Activated naive CD8-positive, alpha-beta T cell treated with anti-CD3 and anti-CD28 coated beads, Interleukin-2, amount 50 U/mL, for 24 hours (primary cell): ENCODE measurements at regions not wholly inside any gene's neighbourhood (a gene's known extent, or its start where the extent isn't known, plus 50 kb on each side); places are given as distances from the start of the nearest gene placed in this dataset.
"Not testable (repeated sequence)": the region's sequence is repeated elsewhere in the genome, so short reads cannot be mapped to it uniquely, and the experiment has no call there.

Experiments used
- ATAC-seq: fragments of 150-1000 bp; cut with Tn5 transposase; one replicate; pipeline ENCODE4 v1.10.0; 2021
- DNase-seq: peaks from one replicate; pipeline ENCODE4 v3.0.0; 2021
- H3K27ac Mint-ChIP-seq: one replicate; pipeline ENCODE4 v1.8.0; 2021; ENCODE audit warnings: mild to moderate bottlenecking, mixed read lengths
- H3K27me3 Mint-ChIP-seq: one replicate; pipeline ENCODE4 v1.8.0; 2021; ENCODE audit warnings: mixed read lengths
- H3K36me3 Mint-ChIP-seq: one replicate; pipeline ENCODE4 v1.8.0; 2021; ENCODE audit warnings: low read depth, mixed read lengths
- H3K4me1 Mint-ChIP-seq: one replicate; pipeline ENCODE4 v1.8.0; 2021; ENCODE audit warnings: mixed read lengths
- H3K4me3 Mint-ChIP-seq: one replicate; pipeline ENCODE4 v1.8.0; 2021; ENCODE audit warnings: mild to moderate bottlenecking, moderate library complexity, mixed read lengths
- H3K9me3 Mint-ChIP-seq: one replicate; pipeline ENCODE4 v1.8.0; 2021; ENCODE audit warnings: mixed read lengths

DNA sequence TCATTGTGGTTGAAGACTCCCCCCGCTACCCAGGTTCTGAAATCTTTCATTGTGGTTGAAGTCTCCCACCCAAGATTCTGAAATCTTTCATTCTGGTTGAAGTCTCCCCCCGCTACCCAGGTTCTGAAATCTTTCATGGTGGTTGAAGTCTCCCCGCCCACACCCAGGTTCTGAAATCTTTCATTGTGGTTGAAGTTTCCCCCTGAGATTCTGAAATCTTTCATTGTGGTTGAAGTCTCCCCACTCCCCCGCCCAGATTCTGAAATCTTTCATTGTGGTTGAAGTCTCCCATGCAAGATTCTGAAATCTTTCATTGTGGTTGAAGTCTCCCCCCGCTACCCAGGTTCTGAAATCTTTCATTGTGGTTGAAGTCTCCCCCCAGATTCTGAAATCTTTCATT lies 916.0 kb downstream of the BRD1 start:
- peaks cover 17% of the 10 kb centered on the region for H3K9me3 Mint-ChIP-seq
- not testable (repeated sequence) for H3K27ac Mint-ChIP-seq, H3K4me3 Mint-ChIP-seq, H3K36me3 Mint-ChIP-seq, ATAC-seq
- H3K4me1 Mint-ChIP-seq = peaks cover 17% of the 10 kb centered on the region
- peak; percentile 21 for DNase-seq
- peaks cover 45% of the 10 kb centered on the region for H3K27me3 Mint-ChIP-seq

DNA sequence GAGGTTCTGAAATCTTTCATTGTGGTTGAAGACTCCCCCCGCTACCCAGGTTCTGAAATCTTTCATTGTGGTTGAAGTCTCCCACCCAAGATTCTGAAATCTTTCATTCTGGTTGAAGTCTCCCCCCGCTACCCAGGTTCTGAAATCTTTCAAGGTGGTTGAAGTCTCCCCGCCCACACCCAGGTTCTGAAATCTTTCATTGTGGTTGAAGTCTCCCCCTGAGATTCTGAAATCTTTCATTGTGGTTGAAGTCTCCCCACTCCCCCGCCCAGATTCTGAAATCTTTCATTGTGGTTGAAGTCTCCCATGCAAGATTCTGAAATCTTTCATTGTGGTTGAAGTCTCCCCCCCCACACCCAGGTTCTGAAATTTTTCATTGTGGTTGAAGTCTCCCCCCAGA lies 916.6 kb downstream of the BRD1 start:
- not testable (repeated sequence) for H3K27ac Mint-ChIP-seq, H3K36me3 Mint-ChIP-seq, H3K4me3 Mint-ChIP-seq, ATAC-seq, DNase-seq
- H3K27me3 Mint-ChIP-seq = peaks cover 46% of the 10 kb centered on the region
- H3K9me3 Mint-ChIP-seq = peaks cover 17% of the 10 kb centered on the region
- peaks cover 17% of the 10 kb centered on the region for H3K4me1 Mint-ChIP-seq

DNA sequence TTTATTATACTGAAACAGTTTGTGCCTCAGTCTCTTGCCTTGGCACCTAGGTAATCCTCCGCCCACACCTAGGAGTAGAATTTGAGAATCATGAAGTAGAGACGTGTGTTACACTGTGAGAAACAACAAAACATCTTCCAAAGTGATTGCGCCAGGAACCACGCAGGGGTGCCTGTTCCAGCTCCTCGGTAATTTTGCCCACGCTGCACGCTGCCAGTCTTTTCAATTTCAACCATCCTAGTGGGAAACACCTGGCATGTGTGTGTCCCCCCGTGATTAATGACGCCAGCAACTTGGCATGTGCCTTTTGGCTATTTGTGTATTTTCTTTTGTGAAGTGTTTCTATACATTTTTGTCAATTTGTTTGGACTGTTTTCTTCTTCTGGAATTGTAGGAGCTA lies 919.1 kb downstream of the BRD1 start:
- DNase-seq (no peak), ATAC-seq (no peak)
- Mint-ChIP-seq H3K36me3 (peaks cover 5% of the 10 kb centered on the region), H3K27ac (no peak overlapping the region), H3K27me3 (peaks cover 30% of the 10 kb centered on the region), H3K4me3 (no peak overlapping the region), H3K9me3 (peaks cover 9% of the 10 kb centered on the region), H3K4me1 (peaks cover 15% of the 10 kb centered on the region)

DNA sequence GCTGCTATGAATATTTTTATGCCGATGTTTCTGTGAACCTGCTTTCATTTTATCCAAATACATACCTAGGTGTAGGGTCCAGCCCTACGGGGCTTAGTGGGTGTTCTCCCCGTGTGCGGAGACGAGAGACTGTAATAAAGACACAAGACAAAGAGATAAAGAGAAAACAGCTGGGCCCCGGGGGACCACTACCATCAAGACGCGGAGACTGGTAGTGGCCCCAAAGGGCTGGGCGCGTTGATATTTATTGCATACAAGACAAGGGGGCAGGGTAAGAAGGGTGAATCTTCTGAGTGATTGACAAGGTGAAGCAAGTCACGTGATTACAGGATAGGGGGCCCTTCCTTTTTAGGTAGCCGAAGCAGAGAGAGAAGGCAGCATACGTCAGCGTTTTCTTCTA lies 920.1 kb downstream of the BRD1 start:
- Mint-ChIP-seq H3K36me3 (no peaks in the 10 kb centered on the region), H3K4me3 (no peak overlapping the region), H3K4me1 (peaks cover 8% of the 10 kb centered on the region), H3K27me3 (peaks cover 30% of the 10 kb centered on the region), H3K27ac (no peak overlapping the region), H3K9me3 (peaks cover 4% of the 10 kb centered on the region)
- no peak for DNase-seq
- no peak for ATAC-seq

DNA sequence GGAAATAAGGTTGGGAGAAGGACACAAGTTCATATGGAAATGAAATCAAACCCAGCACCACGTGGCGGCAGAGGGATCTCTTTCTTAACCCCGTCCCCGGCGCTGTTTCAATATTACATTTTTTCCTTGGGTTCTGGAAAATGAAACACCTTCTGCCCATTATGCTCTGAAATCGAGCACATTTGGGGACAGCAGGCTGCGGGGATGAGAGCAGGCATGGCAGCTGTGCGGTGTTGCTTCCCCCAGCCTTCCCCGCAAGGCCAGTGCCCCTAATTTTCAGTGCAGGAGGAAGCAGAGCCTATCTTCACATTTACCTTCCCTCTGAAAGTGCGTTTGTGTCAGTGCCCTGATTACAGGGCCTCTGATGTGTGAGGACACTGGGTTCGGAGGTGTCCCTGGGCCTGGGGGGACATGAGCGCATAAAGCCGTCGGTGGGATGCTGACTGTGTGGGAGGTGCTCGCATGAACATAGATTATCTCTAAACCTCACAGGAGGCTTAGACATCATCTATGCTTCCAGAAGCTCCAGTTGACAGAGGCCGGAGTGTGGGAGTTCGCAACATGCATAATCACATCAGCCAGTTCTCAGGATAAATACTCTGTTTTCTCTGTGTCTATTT lies 921.3 kb downstream of the BRD1 start:
- no peak for DNase-seq
- Mint-ChIP-seq H3K27ac (no peak overlapping the region), H3K9me3 (peaks cover 4% of the 10 kb centered on the region), H3K36me3 (no peaks in the 10 kb centered on the region), H3K4me1 (peaks cover 6% of the 10 kb centered on the region), H3K27me3 (peaks cover 33% of the 10 kb centered on the region), H3K4me3 (no peak overlapping the region)
- ATAC-seq = no peak

DNA sequence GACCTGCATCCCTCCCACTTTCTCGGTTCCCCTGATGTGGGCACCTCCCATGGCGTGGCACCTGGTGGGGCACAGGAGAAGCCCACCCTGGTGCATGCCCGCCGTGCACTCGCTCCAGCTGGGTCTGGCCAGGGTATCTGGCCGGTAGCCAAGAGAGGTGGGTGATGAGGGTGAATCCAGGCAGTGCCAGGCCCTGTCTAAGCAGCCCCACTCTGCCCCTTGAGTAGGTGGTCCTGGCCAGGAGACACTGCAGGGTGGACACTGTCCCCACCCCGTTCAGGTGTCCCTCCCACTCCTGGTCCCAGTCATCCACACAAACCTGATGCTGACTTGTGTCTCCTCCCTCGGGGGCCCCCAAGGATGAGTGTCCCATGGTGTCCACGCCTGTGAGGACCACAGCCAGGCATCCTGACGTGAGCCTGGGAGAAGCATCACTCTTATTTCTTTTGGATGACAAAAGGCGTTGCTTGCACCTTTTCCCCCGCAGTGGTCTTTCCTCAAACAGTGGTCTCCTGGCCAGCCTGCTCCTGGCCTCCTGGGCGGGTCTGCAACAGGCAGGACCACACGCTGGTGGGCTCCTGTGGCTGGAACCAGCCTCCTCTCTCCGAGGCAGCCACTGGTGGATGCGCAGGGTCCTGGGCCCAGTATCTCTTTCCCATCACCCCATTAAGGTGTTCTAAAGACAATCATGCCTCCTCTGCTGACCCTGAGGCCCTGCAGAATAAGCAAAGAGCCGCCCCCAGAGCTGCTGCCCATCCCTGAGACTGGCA lies 922.3 kb downstream of the BRD1 start:
- no peak overlapping the region for H3K27ac Mint-ChIP-seq
- H3K4me3 Mint-ChIP-seq = no peak overlapping the region
- H3K27me3 Mint-ChIP-seq = peaks cover 33% of the 10 kb centered on the region
- H3K36me3 Mint-ChIP-seq = no peaks in the 10 kb centered on the region
- peaks cover 3% of the 10 kb centered on the region for H3K4me1 Mint-ChIP-seq
- ATAC-seq (no peak), DNase-seq (no peak)
- peaks cover 4% of the 10 kb centered on the region for H3K9me3 Mint-ChIP-seq

DNA sequence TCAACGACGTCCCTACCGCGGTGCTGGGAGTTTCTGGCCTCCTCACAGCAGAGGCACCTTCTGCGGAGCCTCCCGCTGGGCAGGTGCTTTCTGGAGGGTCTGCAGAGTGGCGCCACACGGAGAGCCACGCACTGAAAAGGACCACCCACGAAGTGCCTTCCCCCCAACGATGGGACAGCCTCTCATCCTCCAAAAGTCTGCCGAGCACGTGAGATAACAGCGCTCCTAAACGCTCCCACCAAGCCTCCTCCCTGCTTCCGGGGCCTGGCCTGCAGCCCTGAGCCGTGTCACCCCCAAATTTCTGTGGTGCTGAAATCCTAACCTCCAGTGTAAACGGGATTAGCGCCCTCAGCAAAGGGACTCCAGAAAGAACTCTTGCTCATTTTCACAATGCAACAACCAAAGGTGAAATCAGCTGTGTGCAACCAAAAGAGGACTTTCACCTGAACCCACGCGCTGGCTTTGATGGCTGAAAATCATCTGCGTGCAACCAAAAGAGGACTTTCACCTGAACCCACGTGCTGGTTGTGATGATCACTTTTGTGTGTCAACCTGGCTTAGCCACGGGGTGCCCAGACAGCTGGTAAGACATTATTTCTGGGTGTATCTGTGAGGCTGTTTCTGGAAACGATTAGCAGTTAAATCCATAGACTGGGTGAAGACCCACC lies 924.6 kb downstream of the BRD1 start:
- peaks cover 22% of the 10 kb centered on the region for H3K27me3 Mint-ChIP-seq
- no peak overlapping the region for H3K27ac Mint-ChIP-seq
- DNase-seq = no peak
- no peaks in the 10 kb centered on the region for H3K9me3 Mint-ChIP-seq
- H3K4me3 Mint-ChIP-seq = no peak overlapping the region
- H3K4me1 Mint-ChIP-seq = no peaks in the 10 kb centered on the region
- ATAC-seq = no peak
- no peaks in the 10 kb centered on the region for H3K36me3 Mint-ChIP-seq

DNA sequence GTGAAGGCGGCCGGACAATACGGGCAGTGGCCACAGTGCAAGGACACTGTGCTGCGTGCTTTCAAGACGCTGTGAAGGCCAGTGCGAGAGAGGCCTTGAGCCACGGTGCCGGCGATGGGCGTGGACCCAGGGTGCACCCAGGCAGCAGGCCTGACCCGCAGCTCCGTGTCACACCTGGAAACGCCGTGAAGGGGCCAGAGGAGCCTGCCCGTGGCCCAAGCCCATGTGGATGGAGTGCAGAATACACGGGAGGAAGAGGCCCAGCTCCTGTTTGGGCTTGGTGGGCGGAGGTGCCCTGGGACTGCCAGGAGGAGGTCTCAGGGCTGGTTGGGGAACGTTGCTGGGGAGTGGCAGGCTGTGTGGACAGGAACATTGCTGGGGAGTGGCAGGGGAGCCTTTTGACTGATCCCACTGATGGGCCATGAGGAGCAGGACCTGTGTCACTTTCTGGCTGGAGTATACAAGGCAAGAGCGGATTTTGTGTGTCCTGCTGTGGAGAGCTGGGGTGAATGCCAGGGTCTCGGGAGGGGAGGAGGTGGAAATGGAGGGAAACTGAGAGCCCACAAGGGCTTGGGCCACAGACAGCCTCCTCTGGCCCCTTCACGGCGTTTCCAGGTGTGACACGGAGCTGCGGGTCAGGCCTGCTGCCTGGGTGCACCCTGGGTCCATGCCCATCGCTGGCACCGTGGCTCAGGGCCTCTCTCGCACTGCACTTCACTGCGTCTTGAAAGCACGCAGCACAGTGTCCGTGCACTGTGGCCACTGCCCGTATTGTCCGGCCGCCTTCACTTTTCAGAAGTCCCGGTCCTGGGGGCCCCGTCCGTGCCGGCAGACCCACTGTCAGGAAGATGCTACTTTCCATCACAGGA lies 925.4 kb downstream of the BRD1 start:
- no peak overlapping the region for H3K27ac Mint-ChIP-seq
- H3K4me3 Mint-ChIP-seq = no peak overlapping the region
- H3K36me3 Mint-ChIP-seq = no peaks in the 10 kb centered on the region
- no peaks in the 10 kb centered on the region for H3K9me3 Mint-ChIP-seq
- no peaks in the 10 kb centered on the region for H3K4me1 Mint-ChIP-seq
- DNase-seq (no peak), ATAC-seq (no peak)
- peaks cover 16% of the 10 kb centered on the region for H3K27me3 Mint-ChIP-seq

DNA sequence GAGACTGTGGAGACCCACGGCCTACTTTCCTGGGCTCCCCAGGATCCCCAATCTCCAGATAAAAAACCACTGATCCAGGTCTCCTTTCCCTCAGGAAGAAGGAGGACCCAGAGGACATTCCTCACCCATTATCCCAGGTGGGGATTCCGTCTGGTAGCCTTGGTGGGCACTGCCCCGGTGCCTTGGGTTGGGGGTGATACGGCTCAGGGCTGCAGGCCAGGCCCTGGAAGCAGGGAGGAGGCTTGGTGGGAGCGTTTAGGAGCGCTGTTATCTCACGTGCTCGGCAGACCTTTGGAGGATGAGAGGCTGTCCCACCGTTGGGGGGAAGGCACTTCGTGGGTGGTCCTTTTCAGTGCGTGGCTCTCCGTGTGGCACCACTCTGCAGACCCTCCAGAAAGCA lies 926.3 kb downstream of the BRD1 start:
- no peak overlapping the region for H3K4me3 Mint-ChIP-seq
- DNase-seq (no peak), ATAC-seq (no peak)
- H3K9me3 Mint-ChIP-seq = no peaks in the 10 kb centered on the region
- H3K36me3 Mint-ChIP-seq = no peaks in the 10 kb centered on the region
- no peaks in the 10 kb centered on the region for H3K4me1 Mint-ChIP-seq
- H3K27me3 Mint-ChIP-seq = peaks cover 9% of the 10 kb centered on the region
- H3K27ac Mint-ChIP-seq = no peak overlapping the region

DNA sequence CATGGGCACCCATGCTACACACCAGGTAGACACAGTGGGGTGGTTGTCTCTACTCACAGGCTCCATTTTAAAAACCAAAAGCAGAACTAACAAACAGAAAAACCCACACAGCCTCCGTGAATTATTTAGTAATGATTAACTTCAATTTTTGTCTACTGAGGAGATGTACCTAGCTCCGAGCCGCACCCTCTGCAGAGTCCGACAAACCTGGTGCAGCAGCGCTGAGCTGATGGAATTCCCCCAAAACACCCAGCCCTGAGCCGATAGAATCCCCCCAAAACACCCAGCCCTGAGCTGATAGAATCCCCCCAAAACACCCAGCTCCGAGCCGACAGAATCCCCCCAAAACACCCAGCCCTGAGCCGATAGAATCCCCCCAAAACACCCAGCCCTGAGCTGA lies 927.0 kb downstream of the BRD1 start:
- H3K27me3 Mint-ChIP-seq = peaks cover 6% of the 10 kb centered on the region
- H3K27ac Mint-ChIP-seq = no peak overlapping the region
- no peak for ATAC-seq
- DNase-seq = no peak
- no peaks in the 10 kb centered on the region for H3K36me3 Mint-ChIP-seq
- no peaks in the 10 kb centered on the region for H3K4me1 Mint-ChIP-seq
- no peaks in the 10 kb centered on the region for H3K9me3 Mint-ChIP-seq
- H3K4me3 Mint-ChIP-seq = no peak overlapping the region

DNA sequence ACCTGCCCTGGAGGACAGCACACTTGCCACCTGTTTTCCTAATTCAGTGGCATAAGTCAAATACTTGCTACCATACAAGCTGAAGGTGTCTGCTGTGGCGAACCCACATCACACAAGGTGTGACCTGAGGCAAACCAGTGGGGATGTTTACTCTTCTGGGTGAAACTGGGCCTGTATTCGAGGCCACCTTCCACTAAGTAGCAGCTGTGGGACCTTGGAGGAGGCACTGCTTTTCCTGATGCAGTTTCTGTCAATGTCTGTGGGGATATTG lies 927.4 kb downstream of the BRD1 start:
- Mint-ChIP-seq H3K9me3 (no peaks in the 10 kb centered on the region), H3K36me3 (no peaks in the 10 kb centered on the region), H3K27me3 (peaks cover 10% of the 10 kb centered on the region), H3K4me1 (no peaks in the 10 kb centered on the region), H3K27ac (no peak overlapping the region), H3K4me3 (no peak overlapping the region)
- DNase-seq = no peak
- no peak for ATAC-seq

DNA sequence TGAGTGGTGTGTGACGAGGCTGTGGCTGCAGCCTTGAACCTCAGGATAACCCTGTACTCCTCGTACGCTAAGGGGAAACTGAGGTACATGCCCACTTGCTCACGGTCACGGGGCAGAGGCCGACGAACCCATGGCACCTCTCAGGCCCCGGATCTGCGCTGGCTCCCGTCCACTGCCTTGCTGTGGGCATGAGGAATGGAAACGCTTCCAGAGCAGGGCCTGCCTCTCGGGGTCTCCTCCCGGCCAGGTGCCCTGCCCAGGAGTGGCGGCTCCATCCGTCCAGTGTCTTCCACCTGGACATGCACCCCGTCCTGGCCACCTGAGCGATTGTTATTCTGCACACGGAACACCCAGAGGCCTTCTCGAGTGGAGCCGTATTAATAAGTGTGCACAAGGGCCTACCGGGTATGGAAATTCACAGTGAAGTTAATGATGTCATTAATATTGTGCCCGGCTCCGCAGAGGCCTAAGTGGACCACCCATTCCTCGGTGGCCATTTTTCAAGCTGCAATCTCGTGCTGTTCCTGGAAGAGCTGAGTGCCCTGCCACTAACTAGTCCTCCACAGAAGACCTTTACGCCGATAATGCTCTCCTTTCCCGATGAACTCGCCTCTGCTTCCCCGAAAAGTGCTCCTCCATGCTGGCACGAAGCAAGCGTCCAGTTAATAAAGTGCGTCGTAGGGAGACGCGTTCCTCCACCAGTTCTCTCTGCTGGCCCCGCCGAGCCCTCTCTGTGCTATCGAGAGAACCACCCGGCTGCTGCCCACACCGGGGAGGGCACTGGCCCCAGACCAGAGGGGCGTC lies 927.9 kb downstream of the BRD1 start:
- Mint-ChIP-seq H3K4me1 (no peaks in the 10 kb centered on the region), H3K27ac (no peak overlapping the region)

DNA sequence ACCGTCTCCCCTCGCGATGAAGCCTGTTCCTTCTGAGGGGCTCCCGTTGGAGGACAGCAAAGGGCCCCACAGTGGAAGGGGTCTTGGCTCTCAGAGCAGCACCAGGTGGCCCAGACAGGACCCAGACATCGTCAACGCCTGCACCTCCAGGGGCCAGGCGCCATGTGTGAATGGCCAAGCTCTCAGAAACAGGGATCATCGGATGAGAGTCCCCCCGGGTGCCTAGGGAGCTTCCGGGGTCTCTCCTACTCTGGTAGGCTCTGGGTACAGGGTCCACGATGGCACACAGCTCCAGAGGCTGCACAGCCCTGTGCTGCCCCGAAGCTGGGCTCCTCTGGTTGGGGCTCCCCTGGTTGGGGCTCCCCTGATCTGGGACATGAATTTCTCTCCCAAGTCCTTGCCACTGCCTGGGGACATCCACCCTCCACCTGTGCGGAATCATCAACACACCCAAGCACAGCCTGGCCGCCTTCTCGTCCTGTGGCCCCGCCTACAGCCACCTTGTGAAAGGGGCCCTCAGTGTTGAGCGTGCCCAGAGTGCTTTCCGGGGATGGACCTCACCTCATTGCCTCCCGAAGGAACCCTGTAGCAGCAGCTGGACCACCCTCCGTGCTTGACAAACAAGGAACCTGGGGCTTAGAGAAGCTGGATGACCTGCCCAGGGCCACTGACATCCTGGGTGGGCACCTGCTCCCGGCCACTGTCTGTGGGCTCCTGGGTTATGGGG lies 929.0 kb downstream of the BRD1 start:
- ATAC-seq (no peak), DNase-seq (no peak)
- H3K9me3 Mint-ChIP-seq = no peaks in the 10 kb centered on the region
- no peaks in the 10 kb centered on the region for H3K36me3 Mint-ChIP-seq
- no peak overlapping the region for H3K4me3 Mint-ChIP-seq
- H3K4me1 Mint-ChIP-seq = no peaks in the 10 kb centered on the region
- no peak overlapping the region for H3K27ac Mint-ChIP-seq
- H3K27me3 Mint-ChIP-seq = peaks cover 10% of the 10 kb centered on the region

More for the DNA sequence above, 927.9 kb downstream of the BRD1 start:
- ATAC-seq (no peak), DNase-seq (no peak)
- H3K9me3 Mint-ChIP-seq = no peaks in the 10 kb centered on the region
- no peaks in the 10 kb centered on the region for H3K36me3 Mint-ChIP-seq
- peaks cover 10% of the 10 kb centered on the region for H3K27me3 Mint-ChIP-seq
- H3K4me3 Mint-ChIP-seq = no peak overlapping the region
